Naive B cell (primary cell): ENCODE measurements at regions not wholly inside any gene's neighbourhood (a gene's known extent, or its start where the extent isn't known, plus 50 kb on each side); places are given as distances from the start of the nearest gene placed in this dataset.
"Not testable (repeated sequence)": the region's sequence is repeated elsewhere in the genome, so short reads cannot be mapped to it uniquely, and the experiment has no call there.

Experiments
- ATAC-seq, 2 donors: fragments of 150-1000 bp; cut with Tn5 transposase; 2 replicates each; pipeline ENCODE4 v1.10.0; 2021; ENCODE audit warnings: low read depth in 2 of 2, mild to moderate bottlenecking in 2 of 2, moderate library complexity in 2 of 2
- DNase-seq: peaks from one replicate; pipeline ENCODE4 v3.0.0; 2022
- H3K27ac Mint-ChIP-seq, 6 donors: one replicate each; pipeline ENCODE4 v1.8.0; 2020 to 2022; ENCODE audit warnings: mild to moderate bottlenecking in 6 of 6, mixed read lengths in 6 of 6, moderate library complexity in 5 of 6, inconsistent platforms in 2 of 6
- H3K27me3 Mint-ChIP-seq, 3 donors: one replicate each; pipeline ENCODE4 v1.8.0; 2021 to 2022; ENCODE audit warnings: mixed read lengths in 3 of 3, mild to moderate bottlenecking in 1 of 3
- H3K36me3 Mint-ChIP-seq, 2 donors: one replicate each; pipeline ENCODE4 v1.8.0; 2020 to 2022; ENCODE audit warnings: mixed read lengths in 2 of 2, inconsistent platforms in 1 of 2, mild to moderate bottlenecking in 1 of 2
- H3K4me1 Mint-ChIP-seq, 3 donors: one replicate each; pipeline ENCODE4 v1.8.0; 2020 to 2022; ENCODE audit warnings: mixed read lengths in 3 of 3, inconsistent platforms in 1 of 3, mild to moderate bottlenecking in 1 of 3, moderate library complexity in 1 of 3
- H3K4me3 Mint-ChIP-seq, 8 donors: one replicate each; pipeline ENCODE4 v1.8.0; 2020 to 2022; ENCODE audit warnings: mild to moderate bottlenecking in 8 of 8, mixed read lengths in 8 of 8, moderate library complexity in 8 of 8, inconsistent platforms in 2 of 8
- H3K9me3 Mint-ChIP-seq, 7 donors: one replicate each; pipeline ENCODE4 v1.8.0; 2020 to 2022; ENCODE audit warnings: mixed read lengths in 7 of 7, mild to moderate bottlenecking in 5 of 7, inconsistent platforms in 2 of 7, moderate library complexity in 1 of 7

GRCh38 chr10:22816298-22816653 is 101.9 kb upstream of the PIP4K2A start:
- Mint-ChIP-seq H3K27ac (no peak overlapping the region), H3K4me3 (no peak overlapping the region), H3K4me1 (peaks cover 0 to 2% (median 0%) of the 10 kb centered on the region in 3 donors), H3K9me3 (peaks cover 0 to 1% (median 0%) of the 10 kb centered on the region in 7 donors), H3K36me3 (peaks cover 0 to under 1% of the 10 kb centered on the region in 2 donors), H3K27me3 (peaks cover 4 to 26% (median 12%) of the 10 kb centered on the region in 3 donors)
- DNase-seq: no peak
- ATAC-seq: no peak

GRCh38 chr10:22810643-22811465 is 96.5 kb upstream of the PIP4K2A start:
- ATAC-seq (no peak), DNase-seq (no peak)
- Mint-ChIP-seq H3K4me1 (no peaks in the 10 kb centered on the region), H3K9me3 (peaks cover 0 to 9% (median 3%) of the 10 kb centered on the region in 7 donors), H3K36me3 (peaks cover 0 to 7% of the 10 kb centered on the region in 2 donors), H3K4me3 (no peak overlapping the region), H3K27ac (peak overlapping the region in 2 of 6 donors; percentile 52 to 58), H3K27me3 (peaks cover 0 to 21% (median 14%) of the 10 kb centered on the region in 3 donors)

GRCh38 chr10:22807238-22807637 is 92.9 kb upstream of the PIP4K2A start:
- H3K27me3 Mint-ChIP-seq: peaks cover 3 to 18% (median 11%) of the 10 kb centered on the region in 3 donors
- H3K36me3 Mint-ChIP-seq: peaks cover 0 to 7% of the 10 kb centered on the region in 2 donors
- no peak for DNase-seq
- H3K4me3 Mint-ChIP-seq: no peak overlapping the region
- H3K9me3 Mint-ChIP-seq: peaks cover 0 to 9% (median 3%) of the 10 kb centered on the region in 7 donors
- no peak overlapping the region for H3K27ac Mint-ChIP-seq
- no peaks in the 10 kb centered on the region for H3K4me1 Mint-ChIP-seq
- no peak for ATAC-seq

GRCh38 chr10:22805304-22805703 is 90.9 kb upstream of the PIP4K2A start:
- H3K9me3 Mint-ChIP-seq: peaks cover 0 to 8% (median 5%) of the 10 kb centered on the region in 7 donors
- no peak overlapping the region for H3K27ac Mint-ChIP-seq
- ATAC-seq: no peak
- no peak overlapping the region for H3K4me3 Mint-ChIP-seq
- DNase-seq: no peak
- H3K36me3 Mint-ChIP-seq: peaks cover 6 to 7% of the 10 kb centered on the region in 2 donors
- no peaks in the 10 kb centered on the region for H3K4me1 Mint-ChIP-seq
- peaks cover 11 to 21% (median 20%) of the 10 kb centered on the region in 3 donors for H3K27me3 Mint-ChIP-seq

GRCh38 chr10:22803261-22803885 is 89.0 kb upstream of the PIP4K2A start:
- no peaks in the 10 kb centered on the region for H3K4me1 Mint-ChIP-seq
- H3K27ac Mint-ChIP-seq: no peak overlapping the region
- H3K27me3 Mint-ChIP-seq: peaks cover 11 to 29% (median 26%) of the 10 kb centered on the region in 3 donors
- H3K36me3 Mint-ChIP-seq: peaks cover 6 to 9% of the 10 kb centered on the region in 2 donors
- ATAC-seq (no peak), DNase-seq (no peak)
- peaks cover 0 to 6% (median 5%) of the 10 kb centered on the region in 7 donors for H3K9me3 Mint-ChIP-seq
- H3K4me3 Mint-ChIP-seq: no peak overlapping the region

- Mint-ChIP-seq H3K4me3 (no peak overlapping the region), H3K36me3 (peaks cover 6 to 9% of the 10 kb centered on the region in 2 donors), H3K27ac (no peak overlapping the region), H3K9me3 (peaks cover 2 to 6% (median 5%) of the 10 kb centered on the region in 7 donors), H3K27me3 (peaks cover 21 to 29% (median 22%) of the 10 kb centered on the region in 3 donors), H3K4me1 (no peaks in the 10 kb centered on the region)
- no peak for DNase-seq
- no peak for ATAC-seq
These were observed 87.4 kb upstream of the PIP4K2A start for GRCh38 chr10:22801785-22802184.

GRCh38 chr10:22797796-22798195 is 83.4 kb upstream of the PIP4K2A start:
- not testable (repeated sequence) for H3K9me3 Mint-ChIP-seq, H3K36me3 Mint-ChIP-seq, H3K4me1 Mint-ChIP-seq, H3K4me3 Mint-ChIP-seq, DNase-seq, ATAC-seq, H3K27ac Mint-ChIP-seq
- H3K27me3 Mint-ChIP-seq: peaks cover 24 to 41% (median 32%) of the 10 kb centered on the region in 3 donors

GRCh38 chr10:22795546-22795945 is 81.2 kb upstream of the PIP4K2A start:
- no peak for ATAC-seq
- Mint-ChIP-seq H3K4me3 (no peak overlapping the region), H3K27me3 (peaks cover 20 to 33% (median 30%) of the 10 kb centered on the region in 3 donors), H3K9me3 (peaks cover 2 to 7% (median 3%) of the 10 kb centered on the region in 7 donors), H3K27ac (no peak overlapping the region), H3K4me1 (no peaks in the 10 kb centered on the region), H3K36me3 (peaks cover 2 to 3% of the 10 kb centered on the region in 2 donors)
- DNase-seq: no peak

- DNase-seq (no peak), ATAC-seq (no peak)
- Mint-ChIP-seq H3K4me1 (no peaks in the 10 kb centered on the region), H3K9me3 (peaks cover 0 to 9% (median 2%) of the 10 kb centered on the region in 7 donors), H3K27me3 (peaks cover 14 to 27% (median 23%) of the 10 kb centered on the region in 3 donors), H3K27ac (no peak overlapping the region), H3K36me3 (no peaks in the 10 kb centered on the region), H3K4me3 (no peak overlapping the region)
These were observed 77.8 kb upstream of the PIP4K2A start for GRCh38 chr10:22792161-22792560.

- no peak for DNase-seq
- H3K27ac Mint-ChIP-seq: no peak overlapping the region
- no peaks in the 10 kb centered on the region for H3K4me1 Mint-ChIP-seq
- peaks cover 9 to 27% (median 23%) of the 10 kb centered on the region in 3 donors for H3K27me3 Mint-ChIP-seq
- no peak overlapping the region for H3K4me3 Mint-ChIP-seq
- H3K36me3 Mint-ChIP-seq: no peaks in the 10 kb centered on the region
- peaks cover 0 to 9% (median 2%) of the 10 kb centered on the region in 7 donors for H3K9me3 Mint-ChIP-seq
- ATAC-seq: no peak
These were observed 77.3 kb upstream of the PIP4K2A start for GRCh38 chr10:22791665-22792064.

- no peaks in the 10 kb centered on the region for H3K36me3 Mint-ChIP-seq
- no peak for DNase-seq
- no peak overlapping the region for H3K4me3 Mint-ChIP-seq
- H3K27me3 Mint-ChIP-seq: peaks cover 0 to 4% (median 0%) of the 10 kb centered on the region in 3 donors
- peaks cover 0 to 1% (median 0%) of the 10 kb centered on the region in 7 donors for H3K9me3 Mint-ChIP-seq
- H3K4me1 Mint-ChIP-seq: no peaks in the 10 kb centered on the region
- no peak for ATAC-seq
- no peak overlapping the region for H3K27ac Mint-ChIP-seq
These were observed 70.3 kb upstream of the PIP4K2A start for GRCh38 chr10:22784668-22785067.

GRCh38 chr10:22783807-22784206 is 69.4 kb upstream of the PIP4K2A start:
- no peaks in the 10 kb centered on the region for H3K36me3 Mint-ChIP-seq
- no peaks in the 10 kb centered on the region for H3K27me3 Mint-ChIP-seq
- H3K27ac Mint-ChIP-seq: no peak overlapping the region
- H3K4me3 Mint-ChIP-seq: no peak overlapping the region
- DNase-seq: no peak
- ATAC-seq: no peak
- H3K9me3 Mint-ChIP-seq: peaks cover 0 to 1% (median 0%) of the 10 kb centered on the region in 7 donors
- H3K4me1 Mint-ChIP-seq: peaks cover 0 to 4% (median 0%) of the 10 kb centered on the region in 3 donors

GRCh38 chr10:22780474-22780885 is 66.1 kb upstream of the PIP4K2A start:
- Mint-ChIP-seq H3K4me1 (peaks cover 0 to 4% (median 0%) of the 10 kb centered on the region in 3 donors), H3K9me3 (peaks cover 4 to 11% (median 10%) of the 10 kb centered on the region in 7 donors), H3K4me3 (no peak overlapping the region), H3K27ac (peak overlapping the region in 1 of 6 donors; percentile 4), H3K36me3 (peaks cover 7 to 9% of the 10 kb centered on the region in 2 donors), H3K27me3 (peaks cover 0 to 8% (median 0%) of the 10 kb centered on the region in 3 donors)
- DNase-seq: no peak
- no peak for ATAC-seq
